DMS79 (cell line): ENCODE measurements at regions not wholly inside any gene's neighbourhood (a gene's known extent, or its start where the extent isn't known, plus 50 kb on each side); places are given as distances from the start of the nearest gene placed in this dataset.
"Not testable (repeated sequence)": the region's sequence is repeated elsewhere in the genome, so short reads cannot be mapped to it uniquely, and the experiment has no call there.

ENCODE experiments used
- DNase-seq: peaks from one replicate; lab custom pipeline; 2025; lab: John Stamatoyannopoulos, UW

GRCh38 chr21:28418726-28419514, 573.8 kb downstream of the LTN1 start:
- DNase-seq = no peak

- no peak for DNase-seq
Measured at GRCh38 chr21:28410256-28410655, 582.4 kb downstream of the LTN1 start.

GRCh38 chr21:28402616-28402989, 590.1 kb downstream of the LTN1 start:
- no peak for DNase-seq

- DNase-seq = no peak
Measured at GRCh38 chr21:28397040-28397439, 595.6 kb downstream of the LTN1 start.

GRCh38 chr21:28396421-28396820, 596.3 kb downstream of the LTN1 start:
- no peak for DNase-seq

- DNase-seq = no peak
Measured at GRCh38 chr21:28393279-28393678, 599.4 kb downstream of the LTN1 start.

- no peak for DNase-seq
Measured at GRCh38 chr21:28391938-28392849, 600.5 kb downstream of the LTN1 start.

GRCh38 chr21:28387220-28387619, 605.5 kb downstream of the LTN1 start:
- DNase-seq = no peak

GRCh38 chr21:28385845-28386244, 606.8 kb downstream of the LTN1 start:
- DNase-seq = no peak

GRCh38 chr21:28381000-28381745, 611.5 kb downstream of the LTN1 start:
- not testable (repeated sequence) for DNase-seq

- no peak for DNase-seq
Measured at GRCh38 chr21:28380241-28380640, 612.4 kb downstream of the LTN1 start.

- no peak for DNase-seq
Measured at GRCh38 chr21:28378026-28378425, 614.7 kb downstream of the LTN1 start.

GRCh38 chr21:28375708-28376385, 616.8 kb downstream of the LTN1 start:
- no peak for DNase-seq

GRCh38 chr21:28374881-28375280, 617.8 kb downstream of the LTN1 start:
- DNase-seq = no peak

GRCh38 chr21:28371713-28372112, 621.0 kb downstream of the LTN1 start:
- DNase-seq = no peak

GRCh38 chr21:28359300-28359699, 633.4 kb downstream of the LTN1 start:
- no peak for DNase-seq

GRCh38 chr21:28358702-28359101, 634.0 kb downstream of the LTN1 start:
- no peak for DNase-seq

- DNase-seq = no peak
Measured at GRCh38 chr21:28358170-28358569, 634.5 kb downstream of the LTN1 start.

- no peak for DNase-seq
Measured at GRCh38 chr21:28357743-28358142, 634.9 kb downstream of the LTN1 start.

- DNase-seq = no peak
Measured at GRCh38 chr21:28356422-28356821, 636.3 kb downstream of the LTN1 start.

GRCh38 chr21:28345934-28346333, 646.7 kb downstream of the LTN1 start:
- DNase-seq = no peak

GRCh38 chr21:28344985-28345384, 647.7 kb downstream of the LTN1 start:
- no peak for DNase-seq
